ENCODE measurements at regions not wholly inside any gene's neighbourhood (a gene's known extent, or its start where the extent isn't known, plus 50 kb on each side); places are given as distances from the start of the nearest gene placed in this dataset.
"Not testable (repeated sequence)": the region's sequence is repeated elsewhere in the genome, so short reads cannot be mapped to it uniquely, and the experiment has no call there.

DNA sequence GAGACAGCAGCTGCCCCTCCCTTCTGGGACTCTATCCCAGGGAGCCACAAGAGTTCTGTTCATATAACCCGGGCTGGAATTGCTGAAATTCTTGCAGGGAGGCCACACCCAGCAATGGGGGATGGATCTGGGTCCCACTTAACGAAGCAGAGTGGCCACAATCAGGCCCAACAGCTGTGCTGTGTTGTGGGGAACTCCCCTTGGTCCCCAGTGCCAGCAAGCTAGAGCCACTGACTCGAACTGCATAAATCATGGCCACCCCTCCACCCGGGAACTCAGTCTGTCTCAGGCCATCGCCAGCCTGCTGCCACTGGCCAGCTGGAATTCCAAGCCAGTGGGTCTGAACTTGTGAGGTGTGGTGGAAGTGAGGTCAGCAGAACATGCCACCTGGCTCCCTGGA is 111.1 kb downstream of the KLF8 start:
- intact Hi-C loops (cut with micrococcal nuclease), result loop anchor here (5.0 kb wide), 1 partner anchor 34 kb away; no protein-coding TSS in a partner anchor

DNA sequence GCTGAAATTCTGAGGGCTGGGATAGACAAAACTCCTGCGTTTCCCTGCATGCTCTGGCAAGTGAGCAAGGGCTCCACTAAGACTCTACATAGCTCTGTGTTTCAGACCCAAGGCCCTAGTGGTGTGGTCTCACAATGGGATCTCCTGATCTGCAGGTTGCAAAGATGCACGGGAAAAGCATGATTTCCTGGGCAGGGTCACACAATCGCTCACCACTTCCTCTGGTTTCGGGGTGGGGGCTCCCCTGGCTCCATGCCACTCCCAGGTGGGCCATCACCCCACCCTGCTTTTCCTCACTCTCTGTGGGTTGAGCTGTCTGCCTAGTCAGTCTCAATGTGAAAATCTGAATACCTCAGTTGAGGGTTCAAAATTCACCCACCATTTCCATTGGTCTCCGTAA is 111.5 kb downstream of the KLF8 start:
- intact Hi-C loops (cut with micrococcal nuclease), result loop anchor here (5.0 kb wide), 1 partner anchor 34 kb away; no protein-coding TSS in a partner anchor

- intact Hi-C loops (cut with micrococcal nuclease), result not testable (repeated sequence)
Observed at GRCh38 chrX:56358145-56358544, 126.0 kb downstream of the KLF8 start.

DNA sequence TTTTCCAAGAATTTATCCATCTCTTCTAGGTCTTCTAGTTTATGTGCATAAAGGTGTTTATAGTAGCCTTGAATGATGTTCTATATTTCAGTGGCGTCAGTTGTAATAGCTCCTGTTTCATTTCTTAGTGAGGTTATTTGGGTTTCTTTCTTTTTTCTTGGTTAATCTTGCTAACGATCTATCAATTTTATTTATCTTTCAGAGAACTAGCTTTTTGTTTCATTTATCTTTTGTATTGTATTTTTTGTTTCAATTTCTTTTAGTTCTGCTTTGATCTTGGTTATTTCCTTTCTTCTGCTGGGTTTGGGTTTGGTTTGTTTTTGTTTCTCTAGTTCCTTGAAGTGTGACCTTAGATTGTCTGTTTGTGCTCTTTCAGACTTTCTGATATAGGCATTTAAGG is 133.0 kb downstream of the KLF8 start:
- intact Hi-C loops (cut with micrococcal nuclease), result loop anchor here (1.0 to 5.0 kb wide), 6 partner anchors 17 to 362 kb away; partner anchors contain the start of genes NBDY and UBQLN2

- intact Hi-C loops (cut with micrococcal nuclease), result loop anchor here (5.0 kb wide), 3 partner anchors 40 to 360 kb away; partner anchors contain the start of gene NBDY
Observed at GRCh38 chrX:56366901-56367300, 134.7 kb downstream of the KLF8 start.

DNA sequence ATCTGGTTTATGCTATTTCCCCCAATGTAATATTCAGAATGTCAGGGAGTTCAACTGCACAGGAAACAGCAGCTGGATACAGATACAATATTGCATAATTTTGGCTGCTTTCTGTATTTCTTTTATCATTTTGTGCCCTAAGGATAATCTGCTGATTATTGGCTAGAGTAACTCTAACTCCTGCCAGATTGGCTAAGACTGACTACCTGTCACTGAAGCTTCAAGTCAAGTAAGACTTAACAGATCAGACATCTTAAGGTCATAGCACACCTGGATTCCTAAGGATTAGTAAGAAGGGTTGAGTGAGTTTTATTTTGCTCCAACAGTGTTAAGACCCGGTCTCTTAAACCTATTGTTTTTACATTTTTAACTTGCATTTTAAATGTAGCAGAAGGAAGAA is 136.8 kb downstream of the KLF8 start:
- intact Hi-C loops (cut with micrococcal nuclease), result loop anchor here (5.0 kb wide), 3 partner anchors 38 to 358 kb away; partner anchors contain the start of gene NBDY

DNA sequence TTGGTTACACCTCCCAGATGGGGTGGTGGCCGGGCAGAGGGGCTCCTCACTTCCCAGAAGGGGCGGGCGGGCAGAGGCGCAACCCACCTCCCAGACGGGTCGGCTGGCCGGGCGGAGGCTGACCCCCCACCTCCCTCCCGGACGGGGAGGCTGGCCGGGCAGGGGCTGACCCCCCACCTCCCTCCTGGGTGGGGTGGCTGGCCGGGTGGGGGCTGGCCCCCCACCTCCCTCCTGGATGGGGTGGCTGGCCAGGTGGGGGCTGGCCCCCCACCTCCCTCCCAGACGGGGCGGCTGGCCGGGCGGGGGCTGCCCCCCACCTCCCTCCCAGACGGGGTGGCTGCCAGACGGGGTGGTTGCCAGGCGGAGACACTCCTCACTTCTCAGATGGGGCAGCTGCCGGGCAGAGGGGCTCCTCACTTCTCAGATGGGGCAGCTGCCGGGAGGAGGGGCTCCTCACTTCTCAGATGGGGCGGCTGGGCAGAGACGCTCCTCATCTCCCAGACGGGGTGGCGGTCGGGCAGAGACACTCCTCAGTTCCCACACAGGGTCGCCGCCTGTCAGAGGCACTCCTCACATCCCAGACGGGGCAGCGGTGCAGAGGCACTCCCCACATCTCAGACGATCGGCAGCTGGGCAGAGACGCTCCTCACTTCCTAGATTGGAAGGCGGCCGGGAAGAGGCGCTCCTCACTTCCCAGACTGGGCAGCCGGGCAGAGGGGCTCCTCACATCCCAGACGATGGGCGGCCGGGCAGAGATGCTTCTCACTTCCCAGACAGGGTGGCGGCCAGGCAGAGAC is 148.0 kb downstream of the KLF8 start:
- intact Hi-C loops (cut with micrococcal nuclease), result loop anchor here (5.0 kb wide), 3 partner anchors 38 to 347 kb away; partner anchors contain the start of genes NBDY and UBQLN2

DNA sequence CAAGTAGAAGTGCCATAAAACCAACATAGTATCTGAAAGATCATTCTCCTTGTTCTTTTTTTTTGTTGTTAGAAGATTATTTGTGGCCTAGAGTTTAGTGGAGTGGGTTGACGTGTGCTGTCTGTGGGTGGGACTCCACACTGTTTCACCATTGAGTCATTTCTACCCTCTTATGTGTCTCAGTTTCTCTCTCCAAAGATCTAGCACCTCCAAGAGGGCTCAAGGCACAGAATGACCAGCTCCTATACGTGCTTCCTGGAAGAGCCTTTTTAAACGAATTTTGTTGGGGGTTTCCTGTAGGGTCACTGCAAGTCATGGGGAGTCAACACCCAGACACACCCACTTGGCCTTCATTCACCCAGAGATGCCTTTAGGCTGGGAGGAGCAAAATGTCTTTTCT is 150.1 kb downstream of the KLF8 start:
- intact Hi-C loops (cut with micrococcal nuclease), result loop anchor here (1.0 to 5.0 kb wide), 3 partner anchors 17 to 345 kb away; partner anchors contain the start of genes NBDY and UBQLN2

- intact Hi-C loops (cut with micrococcal nuclease), result loop anchor here (1.0 kb wide), 1 partner anchor 12 kb away; no protein-coding TSS in a partner anchor
Observed at GRCh38 chrX:56385336-56385735, 153.2 kb downstream of the KLF8 start.

GRCh38 chrX:56385960-56386359 is 153.8 kb downstream of the KLF8 start:
- intact Hi-C loops (cut with micrococcal nuclease), result loop anchor here (1.0 kb wide), 1 partner anchor 11 kb away; no protein-coding TSS in a partner anchor

DNA sequence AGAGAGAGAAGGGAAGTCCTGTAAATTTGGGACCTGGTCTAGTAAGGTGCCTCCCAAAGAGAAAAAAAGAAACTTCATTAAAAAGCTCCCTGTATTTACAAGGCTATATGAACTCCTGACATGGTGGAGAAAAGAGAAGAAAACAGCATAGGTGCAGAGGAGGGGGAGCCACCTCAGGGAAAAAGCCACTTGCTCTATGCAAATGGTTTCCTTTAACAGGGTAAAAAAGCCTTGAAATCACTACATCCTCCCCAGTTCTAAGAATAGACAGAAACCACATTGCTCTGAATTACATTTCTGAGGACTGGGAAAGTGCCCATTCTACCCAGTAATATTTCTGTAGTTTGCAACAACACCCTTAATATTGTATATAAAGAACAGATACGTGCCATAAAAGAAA is 165.5 kb downstream of the KLF8 start:
- intact Hi-C loops (cut with micrococcal nuclease), result loop anchor here (1.0 to 5.0 kb wide), 4 partner anchors 12 to 330 kb away; partner anchors contain the start of gene NBDY

DNA sequence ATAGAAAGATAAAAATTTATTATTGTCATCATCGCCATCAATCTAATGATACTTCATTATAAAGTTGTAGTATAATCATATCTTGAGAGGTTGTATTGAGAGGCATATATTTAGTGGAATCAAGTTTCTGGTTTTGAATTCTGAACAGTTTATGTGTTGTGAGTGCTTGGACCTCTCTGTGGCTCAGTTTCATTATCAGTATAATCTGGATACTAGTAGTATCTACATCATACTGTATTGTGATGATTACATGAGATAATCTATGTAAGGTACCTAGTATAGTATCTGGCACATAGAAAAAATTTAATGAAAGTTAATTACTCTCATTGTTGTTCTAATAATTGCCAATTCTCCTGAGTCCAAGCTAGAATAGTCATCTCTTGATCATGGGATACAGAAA is 161.2 kb upstream of the UBQLN2 start:
- intact Hi-C loops (cut with micrococcal nuclease), result no loop called here

- intact Hi-C loops (cut with micrococcal nuclease), result no loop called here
Observed at GRCh38 chrX:56429581-56429980, 133.8 kb upstream of the UBQLN2 start.

DNA sequence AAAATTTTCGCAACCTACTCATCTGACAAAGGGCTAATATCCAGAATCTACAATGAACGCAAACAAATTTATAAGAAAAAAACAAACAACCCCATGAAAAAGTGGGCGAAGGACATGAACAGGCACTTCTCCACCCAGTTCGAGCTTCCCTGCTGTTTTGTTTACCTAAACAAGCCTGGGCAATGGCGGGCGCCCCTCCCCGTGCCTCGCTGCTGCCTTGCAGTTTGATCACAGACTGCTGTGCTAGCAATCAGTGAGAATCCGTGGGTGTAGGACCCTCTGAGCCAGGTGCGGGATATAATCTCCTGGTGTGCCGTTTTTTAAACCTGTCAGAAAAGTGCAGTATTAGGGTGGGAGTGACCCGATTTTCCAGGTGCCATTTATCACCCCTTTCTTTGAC is 111.4 kb upstream of the UBQLN2 start:
- intact Hi-C loops (cut with micrococcal nuclease), result not testable (repeated sequence)

GRCh38 chrX:56462389-56462788 is 101.0 kb upstream of the UBQLN2 start:
- intact Hi-C loops (cut with micrococcal nuclease), result loop anchor here (5.0 kb wide), 2 partner anchors 50 to 265 kb away; partner anchors contain the start of gene NBDY

- intact Hi-C loops (cut with micrococcal nuclease), result no loop called here
Observed at GRCh38 chrX:56468441-56468840, 95.0 kb upstream of the UBQLN2 start.

DNA sequence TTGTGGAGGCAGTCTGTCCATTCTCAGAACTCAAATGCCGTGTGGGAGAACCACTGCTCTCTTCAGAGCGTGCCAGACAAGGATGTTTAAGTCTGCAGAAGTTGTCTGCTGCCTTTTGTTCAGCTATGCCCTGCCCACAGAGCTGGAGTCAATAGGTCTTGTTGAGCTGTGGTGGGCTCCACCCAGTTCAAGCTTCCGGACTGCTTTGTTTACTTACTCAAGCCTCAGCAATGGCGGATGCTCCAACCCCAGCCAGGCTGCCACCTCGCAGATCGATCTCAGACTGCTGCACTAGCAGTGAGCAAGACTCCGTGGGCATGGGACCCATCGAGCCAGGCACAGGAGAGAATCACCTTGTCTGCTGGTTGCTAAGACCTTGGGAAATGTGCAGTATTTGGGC is 68.5 kb upstream of the UBQLN2 start:
- intact Hi-C loops (cut with micrococcal nuclease), result not testable (repeated sequence)

- intact Hi-C loops (cut with micrococcal nuclease), result no loop called here
Observed at GRCh38 chrX:56498756-56499155, 64.7 kb upstream of the UBQLN2 start.

DNA sequence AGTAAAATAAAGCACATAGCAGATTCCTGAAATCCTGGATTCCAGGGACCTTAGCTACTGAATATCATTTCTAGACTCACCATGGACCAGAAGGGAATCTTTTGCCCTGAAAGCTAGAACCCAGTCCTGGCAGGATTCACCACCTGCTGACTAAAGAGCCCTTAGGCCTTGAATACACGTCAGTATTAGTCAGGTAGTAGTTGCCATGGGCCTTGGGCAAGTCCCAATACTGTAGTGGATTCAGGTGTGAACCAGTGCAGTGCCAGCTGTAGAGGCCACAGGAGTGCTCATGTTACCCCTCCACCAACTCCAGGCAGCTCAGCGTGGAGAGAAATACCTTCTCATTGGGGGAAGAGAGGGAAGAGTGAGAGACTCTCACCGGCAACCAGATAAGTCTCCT is 64.1 kb upstream of the UBQLN2 start:
- intact Hi-C loops (cut with micrococcal nuclease), result no loop called here

- intact Hi-C loops (cut with micrococcal nuclease), result no loop called here
Observed at GRCh38 chrX:56503941-56504673, 59.3 kb upstream of the UBQLN2 start.

- intact Hi-C loops (cut with micrococcal nuclease), result no loop called here
Observed at GRCh38 chrX:56505866-56506265, 57.6 kb upstream of the UBQLN2 start.

Data from T-helper 1 cell treated with Interleukin-12 subunit alpha and Interleukin-12 subunit beta and Interleukin-4 antibody, amounts not matched to agents 30 ng/mL and 1 ng/mL, for 36 hours (primary cell).